ENCODE measurements at regions not wholly inside any gene's neighbourhood (a gene's known extent, or its start where the extent isn't known, plus 50 kb on each side); places are given as distances from the start of the nearest gene placed in this dataset.

DNA sequence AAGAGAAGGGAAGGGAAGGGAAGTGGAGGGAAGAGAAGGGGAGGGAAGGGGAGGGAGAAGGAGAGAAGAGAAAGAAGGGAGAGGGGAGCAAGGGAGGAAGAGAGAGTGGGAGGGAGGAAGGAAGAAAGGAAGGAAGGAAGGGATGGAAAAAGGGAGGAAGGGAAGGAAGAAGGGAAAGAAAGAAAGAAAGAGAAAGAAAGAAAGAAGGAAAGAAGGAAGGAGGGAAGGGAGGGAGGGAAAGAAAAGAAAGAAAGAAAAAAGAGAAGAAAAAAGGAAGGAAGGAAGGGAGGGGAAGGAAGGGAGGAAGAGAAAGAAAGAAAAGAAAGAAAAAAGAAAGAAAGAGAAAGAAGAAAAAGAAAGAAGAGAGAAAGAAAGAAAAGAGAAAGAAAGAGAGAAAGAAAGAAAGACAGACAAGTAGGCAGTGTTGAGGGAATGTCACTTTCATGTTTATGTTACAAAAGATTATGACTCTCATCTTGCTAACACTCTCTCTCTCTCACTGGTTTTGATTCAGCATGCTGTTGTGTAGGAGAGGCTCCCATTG lies 58.0 kb upstream of the ZNF804A start:
- H3K27me3 Mint-ChIP-seq (ENCODE audit: low read depth): no peaks in the 10 kb centered on the region
- H3K36me3 Mint-ChIP-seq (ENCODE audit: low read depth): no peaks in the 10 kb centered on the region
- no peaks in the 10 kb centered on the region for H3K9me3 Mint-ChIP-seq
- H3K4me3 Mint-ChIP-seq: no peak overlapping the region
- no peak overlapping the region for H3K27ac Mint-ChIP-seq
- H3K4me1 Mint-ChIP-seq (ENCODE audit: low read depth): no peaks in the 10 kb centered on the region
- DNase-seq (ENCODE audit: low spot score): no peak

DNA sequence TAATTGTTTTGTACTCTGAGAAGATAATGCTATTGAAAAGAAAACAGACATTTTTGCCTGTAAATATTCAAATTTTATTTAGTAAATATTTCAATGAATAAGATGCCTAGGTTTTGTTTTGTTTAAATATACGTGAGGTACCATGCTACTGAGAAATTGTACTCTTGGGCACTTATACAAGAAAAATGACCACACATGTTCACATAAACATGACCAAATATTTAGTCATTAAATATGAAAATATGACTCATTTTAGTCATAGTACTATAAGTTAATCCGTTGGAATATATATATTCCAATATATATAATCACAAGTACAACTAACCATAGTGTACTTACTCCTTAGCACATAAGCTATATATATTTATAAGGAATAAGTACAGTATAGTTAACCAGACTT lies 56.7 kb upstream of the ZNF804A start:
- no peak for DNase-seq (ENCODE audit: low spot score)
- no peaks in the 10 kb centered on the region for H3K27me3 Mint-ChIP-seq (ENCODE audit: low read depth)
- no peaks in the 10 kb centered on the region for H3K4me1 Mint-ChIP-seq (ENCODE audit: low read depth)
- no peaks in the 10 kb centered on the region for H3K36me3 Mint-ChIP-seq (ENCODE audit: low read depth)
- no peaks in the 10 kb centered on the region for H3K9me3 Mint-ChIP-seq
- H3K4me3 Mint-ChIP-seq: no peak overlapping the region
- no peak overlapping the region for H3K27ac Mint-ChIP-seq

DNA sequence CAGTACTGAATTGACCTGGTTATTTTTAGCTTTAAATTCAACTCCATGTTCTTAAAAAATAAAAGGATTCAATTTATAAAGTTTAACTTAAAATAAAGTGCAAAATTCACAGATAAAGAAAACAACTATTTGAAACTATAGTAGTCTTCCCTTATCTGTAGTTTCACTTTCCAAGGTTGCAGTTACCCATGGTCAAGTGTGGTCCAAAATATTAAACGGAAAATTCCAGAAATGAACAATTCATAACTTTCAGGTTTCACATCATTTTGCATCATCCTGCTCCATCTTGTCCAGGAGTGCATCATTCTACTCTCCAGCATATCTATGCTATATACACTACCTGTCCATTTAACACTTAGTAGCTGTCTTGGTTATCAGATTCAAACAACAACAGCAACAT lies 54.5 kb upstream of the ZNF804A start:
- Mint-ChIP-seq H3K9me3 (no peaks in the 10 kb centered on the region), H3K4me3 (no peak overlapping the region), H3K4me1 (ENCODE audit: low read depth) (no peaks in the 10 kb centered on the region), H3K27me3 (ENCODE audit: low read depth) (no peaks in the 10 kb centered on the region), H3K36me3 (ENCODE audit: low read depth) (no peaks in the 10 kb centered on the region), H3K27ac (no peak overlapping the region)
- DNase-seq (ENCODE audit: low spot score): no peak
